ENCODE measurements at regions not wholly inside any gene's neighbourhood (a gene's known extent, or its start where the extent isn't known, plus 50 kb on each side); places are given as distances from the start of the nearest gene placed in this dataset.

DNA sequence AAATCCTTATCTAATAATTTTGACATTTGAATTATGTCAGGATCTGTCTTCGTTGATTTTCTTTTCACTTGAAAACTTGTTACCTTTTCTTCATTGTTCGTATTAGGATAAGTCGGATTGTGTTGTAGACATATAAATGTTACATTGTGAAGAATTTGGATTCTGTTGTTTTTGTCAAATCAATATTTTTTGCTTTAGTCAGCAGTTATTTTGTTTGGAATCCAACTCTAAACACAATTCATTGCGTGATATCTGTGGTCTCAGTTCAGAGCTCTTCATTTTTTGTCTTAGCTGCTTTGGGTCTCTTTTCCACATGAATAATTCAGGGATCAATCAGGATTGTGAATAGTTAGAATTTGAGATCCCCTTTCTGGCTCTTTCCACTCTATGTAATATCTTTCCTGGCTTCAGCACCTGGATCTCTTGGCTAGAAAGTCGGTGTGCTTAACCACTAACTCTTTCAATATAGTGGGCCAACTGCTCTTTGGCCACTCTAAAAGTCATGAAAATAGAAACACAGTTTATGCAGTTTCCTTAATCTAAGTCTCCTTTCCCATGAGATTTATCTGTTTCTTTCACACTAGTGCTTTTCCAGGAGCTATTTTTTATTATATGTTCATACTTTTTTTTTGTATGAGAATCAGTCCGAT is 2494.2 kb upstream of the PCDH20 start:
- H3K9me3 ChIP-seq (ENCODE audit: control insufficient read depth in 2 of 2, insufficient read depth in 1 of 2, low read depth in 1 of 2, low read length in 1 of 2) = no peaks in the 10 kb centered on the region
- H3K4me3 ChIP-seq (ENCODE audit: low read depth in 1 of 3, low read length in 3 of 3) = no peak overlapping the region
- WGBS, 3 donors = 80 to 81% (median 81%) methylated on average over 6 of the region's 6 CpGs
- no peak for FAIRE-seq
- no peaks in the 10 kb centered on the region for H3K27me3 ChIP-seq (ENCODE audit: control insufficient read depth in 3 of 3, insufficient read depth in 3 of 3, low read length in 3 of 3)
- no peaks in the 10 kb centered on the region for H3K36me3 ChIP-seq (ENCODE audit: control insufficient read depth in 3 of 3, insufficient read depth in 2 of 3, low read depth in 1 of 3, low read length in 3 of 3)
- no peak for DNase-seq
- no peaks in the 10 kb centered on the region for H3K4me1 ChIP-seq (ENCODE audit: control insufficient read depth in 3 of 3, insufficient read depth in 2 of 3, low read depth in 1 of 3, low read length in 2 of 3)
- H3K27ac ChIP-seq (ENCODE audit: low read depth in 1 of 3, low read length in 2 of 3) = no peak overlapping the region

DNA sequence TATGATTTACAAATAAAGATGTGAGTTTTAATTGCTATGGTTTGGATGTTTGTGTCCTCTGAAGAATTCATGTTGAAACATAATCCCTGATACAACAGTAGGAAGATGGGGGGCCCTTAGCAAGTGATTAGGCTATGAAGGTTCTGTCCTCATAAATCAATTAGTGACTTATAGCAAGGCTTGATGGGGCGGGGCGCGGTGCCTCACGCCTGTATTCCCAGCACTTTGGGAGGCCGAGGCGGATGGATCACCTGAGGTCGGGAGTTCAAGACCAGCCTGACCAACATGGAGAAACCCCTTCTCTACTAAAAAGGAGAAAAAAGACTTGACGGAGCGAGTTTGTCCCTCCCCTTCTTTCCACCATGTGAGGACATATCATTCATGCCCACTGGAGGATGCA is 2486.5 kb upstream of the PCDH20 start:
- Histone ChIP-seq H3K27me3 (ENCODE audit: control insufficient read depth in 3 of 3, insufficient read depth in 3 of 3, low read length in 3 of 3) (no peaks in the 10 kb centered on the region), H3K9me3 (ENCODE audit: control insufficient read depth in 2 of 2, insufficient read depth in 1 of 2, low read depth in 1 of 2, low read length in 1 of 2) (no peaks in the 10 kb centered on the region), H3K4me1 (ENCODE audit: control insufficient read depth in 3 of 3, insufficient read depth in 2 of 3, low read depth in 1 of 3, low read length in 2 of 3) (no peaks in the 10 kb centered on the region), H3K36me3 (ENCODE audit: control insufficient read depth in 3 of 3, insufficient read depth in 2 of 3, low read depth in 1 of 3, low read length in 3 of 3) (no peaks in the 10 kb centered on the region), H3K27ac (ENCODE audit: low read depth in 1 of 3, low read length in 2 of 3) (no peak overlapping the region), H3K4me3 (ENCODE audit: low read depth in 1 of 3, low read length in 3 of 3) (no peak overlapping the region)
- FAIRE-seq = no peak
- DNase-seq = no peak
- 85 to 92% (median 87%) methylated on average over 9 of the region's 9 CpGs for WGBS, 3 donors

DNA sequence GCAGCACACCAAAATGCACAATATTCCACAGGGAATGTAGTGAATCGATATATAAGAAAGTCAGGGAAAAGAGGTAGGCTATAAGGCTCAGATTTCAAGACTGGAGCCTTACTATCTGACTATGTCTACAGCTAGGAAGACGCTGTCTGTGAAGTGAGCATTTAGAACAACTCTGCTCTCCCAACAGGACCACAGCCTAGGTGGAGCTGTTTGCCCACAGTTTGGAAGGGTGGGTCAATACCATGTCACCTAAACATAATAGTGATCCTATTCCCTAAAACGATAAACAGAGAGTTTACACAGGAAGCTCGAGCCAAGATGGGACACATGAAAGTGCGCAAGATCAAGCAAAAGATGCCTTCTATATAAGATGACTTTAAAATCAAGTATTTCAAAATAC is 2486.0 kb upstream of the PCDH20 start:
- Histone ChIP-seq H3K4me3 (ENCODE audit: low read depth in 1 of 3, low read length in 3 of 3) (no peak overlapping the region), H3K27me3 (ENCODE audit: control insufficient read depth in 3 of 3, insufficient read depth in 3 of 3, low read length in 3 of 3) (no peaks in the 10 kb centered on the region), H3K9me3 (ENCODE audit: control insufficient read depth in 2 of 2, insufficient read depth in 1 of 2, low read depth in 1 of 2, low read length in 1 of 2) (no peaks in the 10 kb centered on the region), H3K4me1 (ENCODE audit: control insufficient read depth in 3 of 3, insufficient read depth in 2 of 3, low read depth in 1 of 3, low read length in 2 of 3) (no peaks in the 10 kb centered on the region), H3K27ac (ENCODE audit: low read depth in 1 of 3, low read length in 2 of 3) (no peak overlapping the region), H3K36me3 (ENCODE audit: control insufficient read depth in 3 of 3, insufficient read depth in 2 of 3, low read depth in 1 of 3, low read length in 3 of 3) (no peaks in the 10 kb centered on the region)
- DNase-seq (no peak), FAIRE-seq (no peak)
- 88 to 91% (median 89%) methylated on average over 5 of the region's 5 CpGs for WGBS, 3 donors

DNA sequence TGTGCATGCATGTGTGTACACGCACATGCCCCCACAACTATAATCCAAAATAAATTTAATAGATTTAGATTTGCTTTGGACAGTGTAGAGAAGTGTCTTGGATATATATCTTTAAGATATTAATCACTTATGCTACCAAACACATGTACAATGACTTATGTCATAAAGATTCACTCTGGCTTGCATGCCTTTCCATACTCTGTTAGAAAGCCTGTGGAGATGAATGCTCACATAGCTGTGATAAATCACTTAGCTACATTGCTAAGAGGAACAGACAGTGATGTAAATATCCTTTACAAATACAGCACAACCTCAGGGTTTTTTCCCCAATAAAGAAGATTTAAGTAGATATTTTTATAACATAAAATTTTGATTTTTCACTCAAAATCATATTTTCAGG is 2484.8 kb upstream of the PCDH20 start:
- Histone ChIP-seq H3K4me3 (ENCODE audit: low read depth in 1 of 3, low read length in 3 of 3) (no peak overlapping the region), H3K27me3 (ENCODE audit: control insufficient read depth in 3 of 3, insufficient read depth in 3 of 3, low read length in 3 of 3) (no peaks in the 10 kb centered on the region), H3K9me3 (ENCODE audit: control insufficient read depth in 2 of 2, insufficient read depth in 1 of 2, low read depth in 1 of 2, low read length in 1 of 2) (no peaks in the 10 kb centered on the region), H3K27ac (ENCODE audit: low read depth in 1 of 3, low read length in 2 of 3) (no peak overlapping the region), H3K4me1 (ENCODE audit: control insufficient read depth in 3 of 3, insufficient read depth in 2 of 3, low read depth in 1 of 3, low read length in 2 of 3) (no peaks in the 10 kb centered on the region), H3K36me3 (ENCODE audit: control insufficient read depth in 3 of 3, insufficient read depth in 2 of 3, low read depth in 1 of 3, low read length in 3 of 3) (no peaks in the 10 kb centered on the region)
- FAIRE-seq (no peak), DNase-seq (no peak)
- WGBS, 3 donors = 92 to 100% (median 93%) methylated on average over 1 of the region's 1 CpG

DNA sequence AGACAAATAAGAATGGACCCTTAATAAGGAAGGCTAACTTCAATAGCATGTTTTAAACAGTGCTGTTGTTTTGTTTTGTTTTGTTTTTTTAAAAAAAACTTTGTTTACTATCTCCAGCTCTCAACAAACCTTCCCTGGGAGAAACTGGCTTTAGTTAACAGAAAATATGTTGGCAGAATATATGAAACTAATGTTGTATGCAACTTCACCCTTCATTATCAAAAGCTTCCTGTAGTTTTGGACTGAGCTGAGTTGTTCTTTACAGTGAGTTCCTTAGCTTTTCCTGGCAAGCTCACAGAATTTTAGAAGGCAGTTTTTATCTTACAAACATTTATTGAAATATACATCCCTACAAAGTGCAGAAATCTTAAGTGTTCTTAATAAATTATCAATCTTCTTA is 2480.7 kb upstream of the PCDH20 start:
- DNase-seq (no peak), FAIRE-seq (no peak)
- Histone ChIP-seq H3K4me3 (ENCODE audit: low read depth in 1 of 3, low read length in 3 of 3) (no peak overlapping the region), H3K9me3 (ENCODE audit: control insufficient read depth in 2 of 2, insufficient read depth in 1 of 2, low read depth in 1 of 2, low read length in 1 of 2) (no peaks in the 10 kb centered on the region), H3K4me1 (ENCODE audit: control insufficient read depth in 3 of 3, insufficient read depth in 2 of 3, low read depth in 1 of 3, low read length in 2 of 3) (no peaks in the 10 kb centered on the region), H3K36me3 (ENCODE audit: control insufficient read depth in 3 of 3, insufficient read depth in 2 of 3, low read depth in 1 of 3, low read length in 3 of 3) (no peaks in the 10 kb centered on the region), H3K27ac (ENCODE audit: low read depth in 1 of 3, low read length in 2 of 3) (no peak overlapping the region), H3K27me3 (ENCODE audit: control insufficient read depth in 3 of 3, insufficient read depth in 3 of 3, low read length in 3 of 3) (no peaks in the 10 kb centered on the region)

DNA sequence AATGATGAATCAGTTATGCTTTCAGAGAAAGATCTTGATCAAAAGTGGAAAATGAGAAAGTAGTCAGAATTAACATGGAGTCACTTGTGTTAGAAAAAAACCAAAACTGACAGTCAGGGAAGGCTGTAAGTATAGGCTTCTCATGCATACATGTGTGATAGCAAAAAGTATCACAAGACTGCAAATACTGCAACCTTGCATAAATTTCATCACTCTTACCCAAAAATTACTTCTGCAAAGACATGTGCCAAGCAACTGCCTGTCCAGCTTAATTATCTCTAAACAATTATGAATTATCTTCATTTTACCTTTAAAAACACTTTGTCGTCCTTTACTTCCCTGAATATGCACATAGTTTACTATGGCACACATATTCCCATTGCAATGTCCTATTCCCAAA is 2466.4 kb upstream of the PCDH20 start:
- H3K9me3 ChIP-seq (ENCODE audit: control insufficient read depth in 2 of 2, insufficient read depth in 1 of 2, low read depth in 1 of 2, low read length in 1 of 2) = no peaks in the 10 kb centered on the region
- H3K27me3 ChIP-seq (ENCODE audit: control insufficient read depth in 3 of 3, insufficient read depth in 3 of 3, low read length in 3 of 3) = no peaks in the 10 kb centered on the region
- H3K4me1 ChIP-seq (ENCODE audit: control insufficient read depth in 3 of 3, insufficient read depth in 2 of 3, low read depth in 1 of 3, low read length in 2 of 3) = no peaks in the 10 kb centered on the region
- FAIRE-seq (no peak), DNase-seq (no peak)
- no peak overlapping the region for H3K27ac ChIP-seq (ENCODE audit: low read depth in 1 of 3, low read length in 2 of 3)
- H3K36me3 ChIP-seq (ENCODE audit: control insufficient read depth in 3 of 3, insufficient read depth in 2 of 3, low read depth in 1 of 3, low read length in 3 of 3) = no peaks in the 10 kb centered on the region
- no peak overlapping the region for H3K4me3 ChIP-seq (ENCODE audit: low read depth in 1 of 3, low read length in 3 of 3)
- WGBS, 3 donors = 66 to 84% (median 72%) methylated on average over 1 of the region's 1 CpG

DNA sequence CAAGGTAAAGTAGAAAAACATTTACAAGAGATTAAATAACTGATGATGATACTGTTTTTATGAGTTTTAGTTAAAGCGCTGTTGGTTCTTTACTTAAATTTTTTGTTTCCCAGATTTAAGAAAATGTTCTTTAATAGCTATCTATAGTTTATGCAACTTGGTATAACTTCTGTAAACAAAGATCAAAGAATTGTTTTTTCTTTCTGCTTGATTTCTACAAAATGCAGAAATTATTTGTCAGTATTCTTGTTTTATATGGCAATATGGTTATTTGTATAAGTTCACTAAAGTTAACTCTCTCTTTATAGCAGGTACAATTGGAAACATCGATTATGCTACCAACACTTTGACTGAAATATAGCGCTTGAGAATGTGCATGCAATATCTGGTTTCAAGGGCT is 2465.1 kb upstream of the PCDH20 start:
- Histone ChIP-seq H3K27me3 (ENCODE audit: control insufficient read depth in 3 of 3, insufficient read depth in 3 of 3, low read length in 3 of 3) (no peaks in the 10 kb centered on the region), H3K4me3 (ENCODE audit: low read depth in 1 of 3, low read length in 3 of 3) (no peak overlapping the region), H3K9me3 (ENCODE audit: control insufficient read depth in 2 of 2, insufficient read depth in 1 of 2, low read depth in 1 of 2, low read length in 1 of 2) (no peaks in the 10 kb centered on the region), H3K27ac (ENCODE audit: low read depth in 1 of 3, low read length in 2 of 3) (no peak overlapping the region), H3K4me1 (ENCODE audit: control insufficient read depth in 3 of 3, insufficient read depth in 2 of 3, low read depth in 1 of 3, low read length in 2 of 3) (no peaks in the 10 kb centered on the region), H3K36me3 (ENCODE audit: control insufficient read depth in 3 of 3, insufficient read depth in 2 of 3, low read depth in 1 of 3, low read length in 3 of 3) (no peaks in the 10 kb centered on the region)
- WGBS, 3 donors = 63 to 68% (median 63%) methylated on average over 3 of the region's 3 CpGs
- DNase-seq (no peak), FAIRE-seq (no peak)

DNA sequence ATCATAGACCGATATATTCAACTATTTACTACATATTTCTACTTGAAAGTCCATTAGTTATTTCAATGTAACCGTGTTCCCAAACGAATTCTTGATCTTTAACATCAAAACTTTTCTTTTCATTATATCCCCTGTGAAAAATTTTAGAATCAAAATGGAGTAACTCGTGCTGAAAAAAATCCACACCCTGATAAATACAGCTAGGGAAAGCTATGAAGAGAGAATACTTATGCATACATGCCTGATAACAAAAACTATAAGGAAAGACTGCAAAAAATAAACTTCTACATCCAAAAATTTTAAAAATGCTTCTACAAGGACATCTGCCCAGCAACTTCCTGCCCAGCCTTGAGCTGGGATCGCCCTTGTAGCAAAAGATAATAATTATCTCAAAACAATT is 2458.3 kb upstream of the PCDH20 start:
- Histone ChIP-seq H3K4me3 (ENCODE audit: low read depth in 1 of 3, low read length in 3 of 3) (no peak overlapping the region), H3K27ac (ENCODE audit: low read depth in 1 of 3, low read length in 2 of 3) (no peak overlapping the region), H3K27me3 (ENCODE audit: control insufficient read depth in 3 of 3, insufficient read depth in 3 of 3, low read length in 3 of 3) (no peaks in the 10 kb centered on the region), H3K9me3 (ENCODE audit: control insufficient read depth in 2 of 2, insufficient read depth in 1 of 2, low read depth in 1 of 2, low read length in 1 of 2) (no peaks in the 10 kb centered on the region), H3K36me3 (ENCODE audit: control insufficient read depth in 3 of 3, insufficient read depth in 2 of 3, low read depth in 1 of 3, low read length in 3 of 3) (no peaks in the 10 kb centered on the region), H3K4me1 (ENCODE audit: control insufficient read depth in 3 of 3, insufficient read depth in 2 of 3, low read depth in 1 of 3, low read length in 2 of 3) (no peaks in the 10 kb centered on the region)
- DNase-seq (no peak), FAIRE-seq (no peak)
- 62 to 83% (median 66%) methylated on average over 5 of the region's 5 CpGs for WGBS, 3 donors

DNA sequence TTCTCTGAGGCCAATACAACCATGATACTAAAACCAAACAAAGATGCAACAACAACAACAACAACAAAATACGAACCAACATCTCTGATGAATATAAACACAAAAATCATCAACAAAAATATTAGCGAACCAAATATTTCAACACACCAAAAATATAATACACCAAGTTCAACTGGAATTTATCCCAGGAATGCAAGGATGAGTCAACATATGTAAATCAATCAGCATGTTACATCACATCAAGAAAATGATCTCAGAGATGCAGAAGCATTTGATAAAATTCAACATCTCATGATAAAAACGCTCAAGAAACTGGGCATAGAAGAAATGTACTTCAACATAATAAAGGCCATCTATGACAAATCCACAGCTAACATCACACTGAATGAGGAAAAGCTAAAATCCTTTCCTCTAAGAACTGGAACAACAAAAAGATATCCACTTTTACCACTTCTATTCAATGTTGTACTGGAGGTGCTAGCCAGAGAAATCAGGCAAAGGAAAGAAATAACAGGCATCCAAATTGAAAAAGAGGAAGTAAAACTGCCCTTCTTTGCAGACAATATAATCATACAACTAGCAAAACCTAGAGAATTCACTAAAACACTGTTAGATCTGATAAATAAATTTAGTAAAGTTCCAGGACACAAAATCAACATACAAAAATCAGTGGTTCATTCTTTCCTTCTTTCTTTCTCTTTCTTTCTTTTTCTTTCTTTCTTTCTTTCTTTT is 2448.7 kb upstream of the PCDH20 start:
- Histone ChIP-seq H3K27me3 (ENCODE audit: control insufficient read depth in 3 of 3, insufficient read depth in 3 of 3, low read length in 3 of 3) (no peaks in the 10 kb centered on the region), H3K4me1 (ENCODE audit: control insufficient read depth in 3 of 3, insufficient read depth in 2 of 3, low read depth in 1 of 3, low read length in 2 of 3) (no peaks in the 10 kb centered on the region), H3K27ac (ENCODE audit: low read depth in 1 of 3, low read length in 2 of 3) (no peak overlapping the region), H3K9me3 (ENCODE audit: control insufficient read depth in 2 of 2, insufficient read depth in 1 of 2, low read depth in 1 of 2, low read length in 1 of 2) (no peaks in the 10 kb centered on the region), H3K4me3 (ENCODE audit: low read depth in 1 of 3, low read length in 3 of 3) (no peak overlapping the region), H3K36me3 (ENCODE audit: control insufficient read depth in 3 of 3, insufficient read depth in 2 of 3, low read depth in 1 of 3, low read length in 3 of 3) (no peaks in the 10 kb centered on the region)
- no peak for DNase-seq
- FAIRE-seq = no peak
- WGBS, 3 donors = 72 to 79% (median 79%) methylated on average over 3 of the region's 3 CpGs
